Hippocampal formation (tissue), 2 donors: ENCODE measurements at regions not wholly inside any gene's neighbourhood (a gene's known extent, or its start where the extent isn't known, plus 50 kb on each side); places are given as distances from the start of the nearest gene placed in this dataset.
"Not testable (repeated sequence)": the region's sequence is repeated elsewhere in the genome, so short reads cannot be mapped to it uniquely, and the experiment has no call there.

ENCODE experiments used
- DNase-seq, 2 donors: peaks; one replicate each; lab custom pipeline; 2025; lab: John Stamatoyannopoulos, UW

GRCh38 chr4:112775801-112776200, 138.9 kb downstream of the LARP7 start:
- no peak for DNase-seq

GRCh38 chr4:112776535-112776934, 139.6 kb downstream of the LARP7 start:
- DNase-seq: no peak

DNA sequence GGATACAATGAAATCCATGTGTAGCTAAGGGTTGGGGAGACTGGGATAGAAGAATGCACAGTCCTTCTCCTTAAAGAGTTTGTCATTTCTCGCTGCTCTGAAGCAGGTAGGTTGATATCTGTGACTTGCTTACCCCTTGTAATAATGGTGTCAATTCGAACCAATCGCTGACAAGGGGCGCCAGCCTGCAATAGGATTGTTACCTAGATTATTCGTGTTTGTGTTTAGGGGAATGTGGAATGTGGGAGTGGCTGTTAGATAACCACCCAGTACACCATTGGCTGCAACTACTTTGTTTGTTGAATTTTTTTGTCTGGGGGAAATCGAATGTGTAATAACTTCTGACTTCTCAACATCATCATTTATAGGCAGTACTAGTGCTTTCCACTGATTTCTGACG, 141.6 kb downstream of the LARP7 start:
- no peak for DNase-seq

DNA sequence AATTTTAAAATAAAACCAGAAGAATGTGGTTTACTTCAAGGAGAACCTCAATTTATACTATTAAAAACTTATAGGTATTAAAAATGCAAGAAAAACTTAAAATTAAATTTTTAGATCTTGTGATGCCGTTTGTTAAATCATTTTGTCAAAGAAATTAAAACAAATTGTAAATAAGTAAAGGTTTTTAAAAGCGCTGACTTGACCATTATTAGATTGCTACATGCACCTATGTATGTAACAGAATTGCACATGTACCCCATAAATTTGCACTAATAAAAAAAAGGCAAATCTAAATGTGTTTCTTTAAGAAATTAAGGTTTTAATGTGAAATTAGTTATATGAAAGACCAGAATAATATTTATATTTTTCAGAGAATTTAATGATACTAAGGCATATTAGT, 156.1 kb downstream of the LARP7 start:
- no peak for DNase-seq

GRCh38 chr4:112800001-112800400, 163.1 kb downstream of the LARP7 start:
- DNase-seq: no peak

GRCh38 chr4:112801341-112801740, 164.4 kb downstream of the LARP7 start:
- DNase-seq: no peak

- no peak for DNase-seq
Measured at GRCh38 chr4:112802780-112803179, 165.8 kb downstream of the LARP7 start.

- DNase-seq: no peak
Measured at GRCh38 chr4:112807083-112807482, 170.1 kb downstream of the LARP7 start.

- no peak for DNase-seq
Measured at GRCh38 chr4:112808001-112808400, 171.1 kb downstream of the LARP7 start.

DNA sequence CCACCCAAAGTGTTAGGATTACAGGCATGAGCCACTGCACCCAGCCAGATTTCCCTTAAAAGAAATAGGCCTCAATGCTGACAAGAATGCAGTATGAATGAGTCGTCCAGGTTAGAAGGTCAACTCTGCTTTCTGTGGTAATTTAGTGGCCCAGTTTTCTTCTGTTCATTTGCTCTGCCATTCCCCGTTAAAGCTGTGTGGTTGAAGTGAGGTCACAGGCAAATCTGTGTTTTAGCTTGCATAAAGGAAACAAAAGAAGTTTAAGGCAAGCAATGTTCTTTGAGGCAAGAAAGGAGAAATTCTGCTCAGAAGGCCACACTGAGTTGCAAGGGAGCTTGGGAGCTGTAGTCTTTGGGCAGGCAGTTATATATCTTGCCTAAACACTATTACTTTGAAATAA, 176.8 kb downstream of the LARP7 start:
- DNase-seq: no peak

DNA sequence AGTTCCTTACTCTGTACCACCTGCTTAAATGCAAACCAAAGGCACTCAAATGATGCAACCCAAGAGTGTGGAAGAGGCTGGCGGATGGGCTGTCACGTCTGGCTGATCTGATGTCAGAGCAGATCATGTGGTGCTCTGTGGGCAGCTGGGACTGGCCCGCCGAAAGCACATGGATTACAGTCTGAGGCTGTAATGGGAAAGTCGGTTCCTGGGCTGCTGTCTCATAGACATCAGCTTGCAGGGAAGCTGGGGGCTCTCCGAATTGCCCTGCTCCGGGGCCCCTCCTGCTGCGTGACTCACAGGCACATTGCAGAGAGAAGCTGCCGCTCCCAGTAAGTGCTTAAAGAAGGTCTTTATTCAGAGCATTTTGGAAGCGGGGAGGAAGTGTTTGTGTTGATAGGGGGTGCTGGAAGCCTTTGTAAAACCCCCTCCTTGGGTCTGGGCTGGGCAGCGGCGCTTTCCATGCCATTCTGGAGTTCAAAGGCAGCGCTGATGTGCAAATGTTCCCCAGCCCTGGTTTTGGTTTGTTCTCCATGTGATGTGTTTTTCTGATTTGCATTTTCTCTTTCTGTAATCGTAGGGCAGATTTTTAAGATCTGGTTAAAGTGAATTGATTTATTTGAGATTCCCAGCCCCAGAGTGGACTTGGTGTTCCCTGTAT, 181.1 kb downstream of the LARP7 start:
- DNase-seq: peak; percentile 83 to 89

- DNase-seq: peak; percentile 38 to 54
Measured at GRCh38 chr4:112818594-112818965, 181.6 kb downstream of the LARP7 start.

- no peak for DNase-seq
Measured at GRCh38 chr4:112819729-112820128, 182.8 kb downstream of the LARP7 start.

GRCh38 chr4:112823156-112823555, 186.2 kb downstream of the LARP7 start:
- no peak for DNase-seq

GRCh38 chr4:112823606-112824005, 186.7 kb downstream of the LARP7 start:
- DNase-seq: no peak

DNA sequence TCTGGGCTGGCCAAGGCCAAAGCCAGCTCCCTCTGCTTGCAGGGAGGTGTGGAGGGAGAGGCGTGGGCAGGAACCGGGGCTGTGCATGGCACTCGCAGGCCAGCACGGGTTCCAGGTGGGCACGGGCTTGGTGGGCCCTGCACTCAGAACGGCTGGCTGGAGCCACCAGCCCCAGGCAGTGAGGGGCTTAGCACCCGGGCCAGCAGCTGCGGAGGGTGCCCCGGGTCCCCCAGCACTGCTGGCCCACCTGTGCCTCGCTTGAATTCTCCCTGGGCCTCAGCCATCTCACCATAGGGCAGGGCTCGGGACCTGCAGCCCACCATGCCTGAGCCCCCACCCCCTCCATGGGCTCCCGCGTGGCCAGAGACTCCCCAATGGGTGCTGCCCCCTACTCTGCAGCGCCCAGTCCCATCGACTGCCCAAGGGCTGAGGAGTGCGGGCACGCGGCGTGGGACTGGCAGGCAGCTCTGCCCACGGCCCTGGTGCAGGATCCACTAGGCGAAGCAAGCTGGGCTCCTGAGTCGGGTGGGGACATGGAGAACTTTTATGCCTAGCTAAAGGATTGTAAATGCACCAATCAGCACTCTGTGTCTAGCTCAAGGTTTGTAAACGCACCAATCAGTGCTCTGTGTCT, 193.9 kb downstream of the LARP7 start:
- no peak for DNase-seq

DNA sequence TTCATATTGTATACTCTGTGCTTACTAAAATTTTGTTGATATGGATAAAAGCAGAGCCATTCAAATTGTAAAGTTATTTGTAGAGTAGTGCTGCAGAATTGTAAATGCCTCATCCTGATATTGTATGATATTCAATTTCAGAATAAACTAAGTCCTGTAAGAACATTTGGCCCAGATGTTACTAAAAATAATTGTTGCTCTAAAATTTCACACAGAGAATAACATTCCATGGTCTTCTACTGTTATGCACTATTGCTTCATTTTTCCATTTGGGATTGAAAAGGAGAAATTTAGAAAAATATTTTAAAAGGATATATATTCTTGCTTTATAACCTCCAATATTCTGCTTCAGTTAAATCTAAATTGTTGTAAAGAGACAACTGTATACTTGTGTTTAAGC, 195.6 kb downstream of the LARP7 start:
- no peak for DNase-seq

- no peak for DNase-seq
Measured at GRCh38 chr4:112836895-112837294, 200.0 kb downstream of the LARP7 start.

GRCh38 chr4:112838015-112838414, 201.1 kb downstream of the LARP7 start:
- DNase-seq: not testable (repeated sequence)

DNA sequence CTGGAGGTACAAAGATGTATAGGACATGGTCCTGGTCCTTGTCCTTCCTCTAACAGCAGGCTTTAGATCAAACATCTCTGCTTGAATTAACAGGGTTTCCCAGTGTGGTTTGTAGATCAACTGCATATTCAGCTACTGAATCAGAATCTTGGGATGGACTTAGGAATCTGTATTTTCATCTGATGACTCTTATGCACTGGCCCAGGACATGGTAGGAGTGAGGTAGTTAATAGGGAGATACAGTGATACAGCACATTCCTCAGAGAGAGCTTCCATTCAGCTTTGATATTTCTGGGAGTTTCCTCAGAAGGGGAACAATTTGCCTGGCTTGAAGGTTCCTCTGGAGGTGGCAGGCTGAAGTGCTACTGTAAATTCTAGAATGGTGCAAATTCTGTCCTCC, 203.1 kb downstream of the LARP7 start:
- no peak for DNase-seq

DNA sequence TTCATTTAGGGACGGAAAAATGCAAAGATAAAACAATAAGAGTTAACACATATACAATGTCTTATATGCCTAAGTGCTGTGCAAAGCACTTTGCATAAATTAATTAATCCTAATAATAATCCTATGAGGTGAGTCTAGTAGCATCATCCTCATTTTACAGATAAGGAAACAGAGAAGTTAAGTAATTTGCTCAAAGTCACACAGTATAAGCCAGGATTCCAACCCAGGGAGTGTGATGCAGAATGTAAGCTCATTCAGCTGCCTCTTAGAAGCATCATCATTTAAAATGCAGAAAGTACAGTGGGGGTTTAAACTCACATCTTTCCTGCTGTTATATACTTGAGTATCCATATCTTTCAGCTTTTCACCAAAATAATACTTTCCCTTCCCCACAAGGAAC, 203.7 kb downstream of the LARP7 start:
- DNase-seq: no peak

- DNase-seq: no peak
Measured at GRCh38 chr4:112842513-112842912, 205.6 kb downstream of the LARP7 start.

GRCh38 chr4:112845386-112845785, 204.1 kb upstream of the ANK2 start:
- no peak for DNase-seq

DNA sequence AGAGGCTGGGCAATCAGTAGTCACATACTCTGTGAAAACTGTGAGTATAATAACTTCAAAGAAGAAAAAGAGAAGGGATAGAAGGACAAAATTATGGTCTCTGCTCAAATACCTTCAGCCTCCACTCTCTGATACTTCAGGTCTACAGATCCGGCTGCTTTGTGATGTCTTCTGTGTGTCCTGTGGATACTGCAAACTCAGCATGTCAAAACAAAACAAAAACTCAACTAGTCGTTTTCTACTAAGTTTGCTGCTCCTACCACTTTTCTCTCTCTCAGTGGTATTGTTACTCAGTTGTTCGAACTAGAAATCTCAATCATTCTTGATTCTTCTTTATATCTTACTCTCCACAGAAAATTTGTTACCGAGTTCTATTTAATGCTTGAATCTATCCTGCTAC, 202.4 kb upstream of the ANK2 start:
- no peak for DNase-seq
